Mucosa of rectum (tissue), 2 donors: ENCODE measurements at regions not wholly inside any gene's neighbourhood (a gene's known extent, or its start where the extent isn't known, plus 50 kb on each side); places are given as distances from the start of the nearest gene placed in this dataset.

ENCODE experiments used
- H3K27ac ChIP-seq, 2 donors: one replicate each; pipeline ENCODE4 v1.7.0; 2013; ENCODE audit warnings: inconsistent platforms in 2 of 2, low read depth in 2 of 2, low read length in 2 of 2
- H3K27me3 ChIP-seq, 2 donors: one replicate each; pipeline ENCODE4 v1.7.0; 2013; ENCODE audit warnings: low read length in 2 of 2; ENCODE audit not compliant: control insufficient read depth in 2 of 2, insufficient read depth in 2 of 2
- H3K36me3 ChIP-seq, 2 donors: one replicate each; pipeline ENCODE4 v1.7.0; 2013; ENCODE audit warnings: low read length in 2 of 2; ENCODE audit not compliant: control insufficient read depth in 2 of 2, insufficient read depth in 2 of 2
- H3K4me1 ChIP-seq, 2 donors: one replicate each; pipeline ENCODE4 v1.7.0; 2013; ENCODE audit warnings: low read length in 2 of 2, mild to moderate bottlenecking in 1 of 2; ENCODE audit not compliant: control insufficient read depth in 2 of 2, insufficient read depth in 2 of 2
- H3K4me3 ChIP-seq, 2 donors: one replicate each; pipeline ENCODE4 v1.7.0; 2013; ENCODE audit warnings: low read length in 2 of 2
- H3K9ac ChIP-seq, 2 donors: one replicate each; pipeline ENCODE4 v1.7.0; 2013; ENCODE audit warnings: low read length in 2 of 2, low read depth in 1 of 2, mild to moderate bottlenecking in 1 of 2
- H3K9me3 ChIP-seq, 2 donors: one replicate each; pipeline ENCODE4 v1.7.0; 2013; ENCODE audit warnings: low read length in 2 of 2; ENCODE audit not compliant: control insufficient read depth in 2 of 2
- donor health status: healthy.
- donor health status: Normal muscosa, but diverticular disease.

- Histone ChIP-seq H3K27me3 (no peaks in the 10 kb centered on the region), H3K9me3 (no peaks in the 10 kb centered on the region), H3K4me1 (no peaks in the 10 kb centered on the region), H3K36me3 (no peaks in the 10 kb centered on the region), H3K9ac (no peak overlapping the region), H3K4me3 (no peak overlapping the region), H3K27ac (no peak overlapping the region)
Measured at GRCh38 chr5:8253376-8253775, 384.4 kb downstream of the MTRR start.

DNA sequence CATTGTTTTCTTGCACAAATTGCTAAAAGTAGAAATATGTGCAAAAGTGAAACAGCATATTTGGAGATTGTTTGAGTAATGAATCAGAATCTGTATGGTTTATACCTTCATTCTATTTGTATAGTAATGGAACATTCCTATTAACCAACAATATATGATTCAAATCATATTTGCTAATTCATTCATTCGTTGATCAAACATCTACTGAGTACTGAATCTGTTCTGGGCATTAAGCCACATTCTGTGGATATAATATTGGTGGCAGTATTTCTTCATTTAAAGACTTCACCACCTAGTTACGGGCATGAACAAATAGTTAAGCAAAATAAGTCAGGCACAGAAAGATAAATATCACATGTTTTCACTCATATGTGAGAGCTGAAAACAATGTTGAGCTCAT, 385.7 kb downstream of the MTRR start:
- Histone ChIP-seq H3K4me3 (no peak overlapping the region), H3K27ac (no peak overlapping the region), H3K4me1 (no peaks in the 10 kb centered on the region), H3K27me3 (no peaks in the 10 kb centered on the region), H3K9ac (no peak overlapping the region), H3K9me3 (no peaks in the 10 kb centered on the region), H3K36me3 (no peaks in the 10 kb centered on the region)

GRCh38 chr5:8258801-8259200, 389.9 kb downstream of the MTRR start:
- Histone ChIP-seq H3K27me3 (no peaks in the 10 kb centered on the region), H3K9me3 (no peaks in the 10 kb centered on the region), H3K9ac (no peak overlapping the region), H3K36me3 (no peaks in the 10 kb centered on the region), H3K27ac (no peak overlapping the region), H3K4me3 (no peak overlapping the region), H3K4me1 (no peaks in the 10 kb centered on the region)

DNA sequence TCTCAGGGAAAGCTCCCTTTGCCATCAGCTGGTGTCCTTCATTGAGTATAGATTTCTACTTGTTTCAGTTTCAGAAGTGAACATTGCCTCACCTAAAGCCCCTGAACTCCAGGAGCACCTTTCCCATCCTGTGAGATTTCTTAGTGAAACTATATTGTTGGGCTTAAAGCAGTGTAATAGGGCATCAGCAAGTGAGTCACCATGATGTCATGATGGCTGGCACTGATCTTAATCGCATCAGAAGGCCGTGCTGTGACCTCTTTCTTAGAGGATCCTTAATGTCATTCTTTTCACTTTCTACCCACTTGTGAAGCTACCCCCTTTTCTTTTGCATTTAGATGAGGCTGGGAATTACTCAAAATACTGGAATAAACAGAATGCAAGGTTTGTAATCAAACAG, 401.3 kb downstream of the MTRR start:
- H3K27me3 ChIP-seq, result no peaks in the 10 kb centered on the region
- no peaks in the 10 kb centered on the region for H3K9me3 ChIP-seq
- no peaks in the 10 kb centered on the region for H3K4me1 ChIP-seq
- no peaks in the 10 kb centered on the region for H3K36me3 ChIP-seq
- H3K9ac ChIP-seq, result no peak overlapping the region
- no peak overlapping the region for H3K27ac ChIP-seq
- H3K4me3 ChIP-seq, result no peak overlapping the region

DNA sequence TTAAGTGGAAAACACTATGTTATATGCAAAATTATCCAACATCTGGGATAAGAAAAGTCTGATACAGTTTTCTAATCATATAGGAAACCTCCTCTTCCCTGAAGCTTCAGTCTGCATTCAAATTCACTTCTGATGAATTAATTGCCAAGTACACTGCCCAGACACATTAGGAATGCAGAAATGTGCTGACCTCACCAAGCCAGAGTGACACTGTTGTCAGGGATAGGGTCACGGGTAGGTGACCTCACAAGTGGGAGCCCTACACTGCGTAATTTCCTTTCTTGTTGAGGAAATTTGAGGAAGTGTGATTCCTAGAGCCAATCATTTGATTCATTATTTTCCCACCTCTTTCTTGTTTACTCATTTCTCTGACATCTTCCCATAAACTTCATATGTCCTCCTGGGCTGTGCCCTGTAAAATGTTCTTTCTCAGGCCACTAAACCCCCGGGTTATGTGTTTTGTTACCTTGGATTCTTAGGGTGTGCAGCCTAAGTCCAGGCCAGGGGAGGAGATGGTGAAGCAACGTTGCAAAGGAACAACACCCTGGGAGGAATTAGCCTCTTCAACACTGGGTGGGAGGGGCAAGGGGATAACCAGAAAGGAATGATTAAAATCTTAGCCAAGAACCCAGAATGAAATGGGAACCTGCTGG, 411.9 kb downstream of the MTRR start:
- H3K4me3 ChIP-seq, result no peak overlapping the region
- H3K27ac ChIP-seq, result no peak overlapping the region
- no peaks in the 10 kb centered on the region for H3K9me3 ChIP-seq
- H3K4me1 ChIP-seq, result no peaks in the 10 kb centered on the region
- H3K9ac ChIP-seq, result no peak overlapping the region
- no peaks in the 10 kb centered on the region for H3K36me3 ChIP-seq
- H3K27me3 ChIP-seq, result no peaks in the 10 kb centered on the region

DNA sequence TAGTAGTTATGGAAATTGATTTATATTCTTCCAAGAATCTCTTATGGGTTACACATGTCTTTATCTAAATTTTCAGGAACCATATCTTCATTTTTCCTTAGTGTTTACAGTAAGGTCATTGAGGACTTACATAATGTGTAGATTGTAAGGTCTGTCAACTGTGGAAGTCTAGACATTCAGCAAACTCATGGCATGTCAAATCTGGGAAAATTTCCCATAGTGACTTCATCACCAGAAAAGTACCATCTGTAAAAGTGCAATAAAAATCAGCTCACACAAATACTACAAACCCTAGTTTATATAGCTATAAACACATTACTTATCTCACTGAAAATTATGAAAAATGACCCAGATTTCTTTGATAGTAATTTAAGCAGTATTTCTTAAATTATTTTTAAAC, 419.4 kb downstream of the MTRR start:
- H3K4me3 ChIP-seq, result no peak overlapping the region
- no peaks in the 10 kb centered on the region for H3K9me3 ChIP-seq
- no peaks in the 10 kb centered on the region for H3K27me3 ChIP-seq
- H3K4me1 ChIP-seq, result no peaks in the 10 kb centered on the region
- no peak overlapping the region for H3K9ac ChIP-seq
- no peaks in the 10 kb centered on the region for H3K36me3 ChIP-seq
- H3K27ac ChIP-seq, result no peak overlapping the region

- no peak overlapping the region for H3K9ac ChIP-seq
- no peaks in the 10 kb centered on the region for H3K27me3 ChIP-seq
- no peak overlapping the region for H3K4me3 ChIP-seq
- no peaks in the 10 kb centered on the region for H3K4me1 ChIP-seq
- no peak overlapping the region for H3K27ac ChIP-seq
- H3K9me3 ChIP-seq, result no peaks in the 10 kb centered on the region
- no peaks in the 10 kb centered on the region for H3K36me3 ChIP-seq
Measured at GRCh38 chr5:8288897-8289516, 420.1 kb downstream of the MTRR start.

- no peaks in the 10 kb centered on the region for H3K9me3 ChIP-seq
- H3K27ac ChIP-seq, result no peak overlapping the region
- no peaks in the 10 kb centered on the region for H3K27me3 ChIP-seq
- H3K4me3 ChIP-seq, result no peak overlapping the region
- H3K36me3 ChIP-seq, result no peaks in the 10 kb centered on the region
- no peaks in the 10 kb centered on the region for H3K4me1 ChIP-seq
- H3K9ac ChIP-seq, result no peak overlapping the region
Measured at GRCh38 chr5:8289779-8290178, 420.8 kb downstream of the MTRR start.

- no peaks in the 10 kb centered on the region for H3K4me1 ChIP-seq
- no peaks in the 10 kb centered on the region for H3K27me3 ChIP-seq
- H3K9me3 ChIP-seq, result no peaks in the 10 kb centered on the region
- H3K4me3 ChIP-seq, result no peak overlapping the region
- H3K36me3 ChIP-seq, result no peaks in the 10 kb centered on the region
- H3K27ac ChIP-seq, result no peak overlapping the region
- no peak overlapping the region for H3K9ac ChIP-seq
Measured at GRCh38 chr5:8290721-8291120, 421.8 kb downstream of the MTRR start.

DNA sequence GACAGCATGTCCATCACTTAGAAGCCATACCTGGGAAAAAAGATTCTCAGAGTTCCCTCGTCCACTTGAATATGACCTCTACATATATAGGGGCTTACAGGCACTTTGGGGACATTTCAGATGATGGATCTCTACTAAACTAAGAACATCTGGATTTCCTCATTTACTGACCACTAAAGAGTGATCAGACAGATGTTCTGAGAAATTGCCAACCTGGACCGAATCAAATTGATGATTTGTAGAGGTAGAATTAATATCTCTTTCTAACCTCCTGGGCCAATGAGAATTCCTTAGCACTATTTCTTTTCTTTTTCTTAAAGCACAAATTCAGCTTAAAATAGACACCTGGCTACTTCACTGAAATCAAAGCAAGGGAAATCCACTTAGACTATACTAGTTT, 422.7 kb downstream of the MTRR start:
- H3K27ac ChIP-seq, result no peak overlapping the region
- no peak overlapping the region for H3K4me3 ChIP-seq
- no peaks in the 10 kb centered on the region for H3K9me3 ChIP-seq
- no peaks in the 10 kb centered on the region for H3K36me3 ChIP-seq
- H3K4me1 ChIP-seq, result no peaks in the 10 kb centered on the region
- no peak overlapping the region for H3K9ac ChIP-seq
- H3K27me3 ChIP-seq, result no peaks in the 10 kb centered on the region
